ENCODE measurements at regions not wholly inside any gene's neighbourhood (a gene's known extent, or its start where the extent isn't known, plus 50 kb on each side); places are given as distances from the start of the nearest gene placed in this dataset.

GRCh38 chr4:30922625-30923024, 202.5 kb downstream of the PCDH7 start:
- CTCF ChIA-PET: no interaction called here
- POLR2A ChIA-PET: no interaction called here

GRCh38 chr4:30924495-30924894, 204.3 kb downstream of the PCDH7 start:
- CTCF ChIA-PET: no interaction called here
- POLR2A ChIA-PET: no interaction called here

- POLR2A ChIA-PET: no interaction called here
- CTCF ChIA-PET: no interaction called here
These were observed 209.5 kb downstream of the PCDH7 start for GRCh38 chr4:30929649-30930048.

GRCh38 chr4:30930276-30930675, 210.1 kb downstream of the PCDH7 start:
- ChIA-PET POLR2A (no interaction called here), CTCF (no interaction called here)

GRCh38 chr4:30932581-30932980, 212.4 kb downstream of the PCDH7 start:
- CTCF ChIA-PET: no interaction called here
- POLR2A ChIA-PET: no interaction called here

GRCh38 chr4:30939069-30939468, 218.9 kb downstream of the PCDH7 start:
- CTCF ChIA-PET: no interaction called here
- POLR2A ChIA-PET: no interaction called here

- ChIA-PET CTCF (no interaction called here), POLR2A (no interaction called here)
These were observed 219.5 kb downstream of the PCDH7 start for GRCh38 chr4:30939684-30940083.

GRCh38 chr4:30941641-30942040, 221.5 kb downstream of the PCDH7 start:
- ChIA-PET CTCF (interaction anchor here (0.6 kb wide), 1 partner anchor 52 kb away, joined by 3 read pairs; no protein-coding TSS in a partner anchor), POLR2A (no interaction called here)

GRCh38 chr4:30943356-30943755, 223.2 kb downstream of the PCDH7 start:
- ChIA-PET CTCF (no interaction called here), POLR2A (no interaction called here)

- ChIA-PET POLR2A (no interaction called here), CTCF (no interaction called here)
These were observed 225.4 kb downstream of the PCDH7 start for GRCh38 chr4:30945586-30945985.

GRCh38 chr4:30946288-30946687, 226.1 kb downstream of the PCDH7 start:
- POLR2A ChIA-PET: no interaction called here
- CTCF ChIA-PET: no interaction called here

- POLR2A ChIA-PET: no interaction called here
These were observed 228.5 kb downstream of the PCDH7 start for GRCh38 chr4:30948653-30949052.

GRCh38 chr4:30950737-30951136, 230.6 kb downstream of the PCDH7 start:
- ChIA-PET CTCF (no interaction called here), POLR2A (no interaction called here)

More at GRCh38 chr4:30948653-30949052, 228.5 kb downstream of the PCDH7 start:
- CTCF ChIA-PET: no interaction called here

- POLR2A ChIA-PET: no interaction called here
- CTCF ChIA-PET: no interaction called here
These were observed 232.5 kb downstream of the PCDH7 start for GRCh38 chr4:30952526-30953219.

- CTCF ChIA-PET: no interaction called here
- POLR2A ChIA-PET: no interaction called here
These were observed 233.6 kb downstream of the PCDH7 start for GRCh38 chr4:30953799-30954198.

GRCh38 chr4:30956916-30957315, 236.7 kb downstream of the PCDH7 start:
- POLR2A ChIA-PET: no interaction called here
- CTCF ChIA-PET: no interaction called here

- ChIA-PET CTCF (no interaction called here), POLR2A (no interaction called here)
These were observed 237.5 kb downstream of the PCDH7 start for GRCh38 chr4:30957706-30958105.

GRCh38 chr4:30959781-30960485, 239.8 kb downstream of the PCDH7 start:
- CTCF ChIA-PET: no interaction called here
- POLR2A ChIA-PET: no interaction called here

- ChIA-PET POLR2A (no interaction called here), CTCF (no interaction called here)
These were observed 242.8 kb downstream of the PCDH7 start for GRCh38 chr4:30962939-30963338.

GRCh38 chr4:30968926-30969325, 248.8 kb downstream of the PCDH7 start:
- CTCF ChIA-PET: no interaction called here
- POLR2A ChIA-PET: no interaction called here

GRCh38 chr4:30972542-30972941, 252.4 kb downstream of the PCDH7 start:
- ChIA-PET POLR2A (no interaction called here), CTCF (no interaction called here)

- POLR2A ChIA-PET: no interaction called here
- CTCF ChIA-PET: no interaction called here
These were observed 253.8 kb downstream of the PCDH7 start for GRCh38 chr4:30973993-30974392.

All from activated CD8-positive, alpha-beta memory T cell treated with anti-CD3 and anti-CD28 coated beads for 36 hours (primary cell).